Activated CD8-positive, alpha-beta memory T cell treated with anti-CD3 and anti-CD28 coated beads, Interleukin-2, amount 50 U/mL, for 48 hours (primary cell): ENCODE measurements at regions not wholly inside any gene's neighbourhood (a gene's known extent, or its start where the extent isn't known, plus 50 kb on each side); places are given as distances from the start of the nearest gene placed in this dataset.

ENCODE experiments used
- DNase-seq: peaks from one replicate; pipeline ENCODE4 v3.0.0-alpha.2; 2020

GRCh38 chr13:106349080-106349931 is 186.2 kb downstream of the EFNB2 start:
- DNase-seq = no peak

GRCh38 chr13:106348075-106348840 is 187.2 kb downstream of the EFNB2 start:
- DNase-seq = no peak

GRCh38 chr13:106344342-106344741 is 191.1 kb downstream of the EFNB2 start:
- no peak for DNase-seq

GRCh38 chr13:106343836-106344235 is 191.6 kb downstream of the EFNB2 start:
- DNase-seq = no peak

GRCh38 chr13:106340249-106340648 is 195.2 kb downstream of the EFNB2 start:
- DNase-seq = no peak

GRCh38 chr13:106337096-106337850 is 198.2 kb downstream of the EFNB2 start:
- DNase-seq = no peak

- no peak for DNase-seq
These were observed 198.8 kb downstream of the EFNB2 start for GRCh38 chr13:106336668-106337067.

- DNase-seq = no peak
These were observed 202.8 kb downstream of the EFNB2 start for GRCh38 chr13:106332621-106333020.

- no peak for DNase-seq
These were observed 204.3 kb downstream of the EFNB2 start for GRCh38 chr13:106331116-106331515.

GRCh38 chr13:106329941-106330340 is 205.5 kb downstream of the EFNB2 start:
- no peak for DNase-seq

GRCh38 chr13:106326751-106327150 is 208.7 kb downstream of the EFNB2 start:
- no peak for DNase-seq

GRCh38 chr13:106324444-106324843 is 211.0 kb downstream of the EFNB2 start:
- DNase-seq = no peak

GRCh38 chr13:106322628-106323027 is 212.8 kb downstream of the EFNB2 start:
- no peak for DNase-seq

GRCh38 chr13:106318941-106319411 is 216.5 kb downstream of the EFNB2 start:
- DNase-seq = no peak

GRCh38 chr13:106314417-106314816 is 221.0 kb downstream of the EFNB2 start:
- DNase-seq = no peak

- DNase-seq = no peak
These were observed 224.5 kb downstream of the EFNB2 start for GRCh38 chr13:106311004-106311403.

- no peak for DNase-seq
These were observed 225.1 kb downstream of the EFNB2 start for GRCh38 chr13:106310291-106310865.

- no peak for DNase-seq
These were observed 228.6 kb downstream of the EFNB2 start for GRCh38 chr13:106306748-106307277.

GRCh38 chr13:106302843-106303242 is 232.6 kb downstream of the EFNB2 start:
- DNase-seq = no peak

GRCh38 chr13:106302011-106302410 is 233.5 kb downstream of the EFNB2 start:
- DNase-seq = no peak

GRCh38 chr13:106299621-106300020 is 235.8 kb downstream of the EFNB2 start:
- DNase-seq = no peak

- DNase-seq = no peak
These were observed 238.2 kb downstream of the EFNB2 start for GRCh38 chr13:106297283-106297682.

- no peak for DNase-seq
These were observed 238.7 kb downstream of the EFNB2 start for GRCh38 chr13:106296723-106297122.
